ENCODE measurements at regions not wholly inside any gene's neighbourhood (a gene's known extent, or its start where the extent isn't known, plus 50 kb on each side); places are given as distances from the start of the nearest gene placed in this dataset.

GRCh38 chr18:76618721-76619120 lies 123.7 kb upstream of the ZNF516 start:
- TF ChIP-seq CTCF (conservative IDR thresholded peaks at IDR 0.05) (no peak), ZFX (IDR thresholded peaks at IDR 0.05) (no peak)

Data from C4-2B (cell line).